HepG2 (cell line): ENCODE measurements at regions not wholly inside any gene's neighbourhood (a gene's known extent, or its start where the extent isn't known, plus 50 kb on each side); places are given as distances from the start of the nearest gene placed in this dataset.

ENCODE experiments used
- ATAC-seq: fragments of 200-7000 bp; cut with Tn5 transposase; 3 replicates; pipeline ENCODE4 v1.9.1; 2020; ENCODE audit warnings: mild to moderate bottlenecking, moderate library complexity
- BruUV-seq: library from RNA; stranded (reverse); fragments of 400-500 nt; replicated peaks from 2 replicates; lab custom pipeline; 2021; lab: Mats Ljungman, UMichigan
- CTCF ChIA-PET: fragments of 300-600 bp; formaldehyde crosslinking; extraction: SDS; loops from one replicate; lab custom pipeline; 2021; ENCODE audit warnings: low total read pairs, inconsistent platforms, low intra/inter-chr PET ratio; lab: Yijun Ruan, JAX
- POLR2A ChIA-PET: fragments of 350-600 bp; sonication (Branson Sonifier 250); formaldehyde crosslinking; loops from one replicate; lab custom pipeline; 2020; ENCODE audit warnings: antibody characterized with exemption, inconsistent platforms; lab: Yijun Ruan, JAX
- DNase-seq: peaks from one replicate; pipeline ENCODE4 v3.0.0-alpha.2; 2015; ENCODE audit warnings: low spot score
- FAIRE-seq: peaks from 3 replicates; lab custom pipeline; 2011; peaks lifted over from hg19 to GRCh38; lab: Jason Lieb, UNC
- H2AFZ ChIP-seq: one replicate; pipeline ENCODE4 v1.6.1; 2011; ENCODE audit warnings: low read length, inconsistent platforms
- H3K27ac ChIP-seq: fragments of 300-600 bp; 3 replicates; pipeline ENCODE4 v1.8.0; 2011; ENCODE audit warnings: mixed run types, mild to moderate bottlenecking, mixed read lengths, low read length, inconsistent platforms; ENCODE audit not compliant: insufficient read depth; ENCODE audit errors: extremely low read length
- H3K27me3 ChIP-seq, 2 experiments: fragments of 200-600 bp in 1 of 2; 2 replicates in 1 of 2; 3 replicates in 1 of 2; pipeline versions ENCODE4 v1.6.0 to v1.8.0; 2011; ENCODE audit warnings: low read length in 2 of 2, mild to moderate bottlenecking in 2 of 2, moderate library complexity in 2 of 2, inconsistent platforms in 1 of 2; ENCODE audit not compliant: insufficient read depth in 2 of 2, control insufficient read depth in 1 of 2
- H3K36me3 ChIP-seq, 2 experiments: fragments of 200-600 bp in 1 of 2; replicated peaks in 1 of 2; 2 replicates in 1 of 2; 3 replicates in 1 of 2; pipeline versions ENCODE4 v1.5.1 to v1.8.0; 2011; ENCODE audit warnings: low read length in 2 of 2, inconsistent platforms in 1 of 2; ENCODE audit not compliant: insufficient read depth in 2 of 2, control insufficient read depth in 1 of 2
- H3K4me1 ChIP-seq: 2 replicates; pipeline ENCODE4 v1.5.1; 2012; ENCODE audit warnings: low read length, inconsistent platforms; ENCODE audit not compliant: insufficient read depth
- H3K4me2 ChIP-seq: 2 replicates; pipeline ENCODE4 v1.6.0; 2011; ENCODE audit warnings: low read depth, low read length, inconsistent platforms
- H3K4me3 ChIP-seq, 3 experiments: fragments of 200-600 bp in 1 of 3; sonication (generic), shearing (Covaris generic) in 1 of 3; replicated peaks in 1 of 3; 2 replicates each; pipeline ENCODE4 v1.5.1; 2011 to 2016; ENCODE audit warnings: low read length in 3 of 3, inconsistent platforms in 2 of 3, low read depth in 2 of 3, mild to moderate bottlenecking in 2 of 3, control low read depth in 1 of 3, mixed read lengths in 1 of 3; ENCODE audit not compliant: insufficient read depth in 1 of 3
- H3K79me2 ChIP-seq: one replicate; pipeline ENCODE4 v1.6.1; 2011; ENCODE audit warnings: low read length, inconsistent platforms; ENCODE audit not compliant: insufficient read depth
- H3K9ac ChIP-seq: 2 replicates; pipeline ENCODE4 v1.6.0; 2011; ENCODE audit warnings: mild to moderate bottlenecking, low read depth, low read length, inconsistent platforms; ENCODE audit not compliant: insufficient read depth
- H3K9me3 ChIP-seq: 2 replicates; pipeline ENCODE4 v1.5.1; 2012; ENCODE audit warnings: mild to moderate bottlenecking, low read length
- H4K20me1 ChIP-seq: 2 replicates; pipeline ENCODE4 v1.6.0; 2011; ENCODE audit warnings: inconsistent platforms, mild to moderate bottlenecking, low read length, moderate library complexity; ENCODE audit not compliant: insufficient read depth
- FOXA1 ChIP-seq, 2 experiments: fragments of 450-650 bp in 1 of 2; sonication (generic) in 1 of 2; formaldehyde crosslinking in 1 of 2; IDR thresholded peaks; 2 replicates each; pipeline versions ENCODE4 v1.4.0 to v1.6.1; 2016 to 2020; ENCODE audit warnings: missing genetic modification reagents in 1 of 2
- KAT7 ChIP-seq: IDR thresholded peaks from 2 replicates; pipeline ENCODE4 v1.6.1; 2018; ENCODE audit warnings: borderline replicate concordance, missing compliant biosample characterization
- KDM5A ChIP-seq: fragments of 200-600 bp; sonication (generic); IDR thresholded peaks from 2 replicates; pipeline ENCODE4 v1.7.0; 2018; ENCODE audit warnings: antibody characterized with exemption, mild to moderate bottlenecking, low read length, borderline replicate concordance
- POLR2G ChIP-seq: fragments of 200-400 bp; formaldehyde crosslinking; IDR thresholded peaks from 2 replicates; pipeline ENCODE4 v1.6.1; 2018; ENCODE audit warnings: mild to moderate bottlenecking, low read depth, low read length, moderate library complexity
- TEAD2 ChIP-seq: sonication (generic); formaldehyde crosslinking; IDR thresholded peaks from 2 replicates; pipeline ENCODE4 v1.9.0; 2021; ENCODE audit warnings: missing genetic modification reagents
- ZBTB7B ChIP-seq: sonication (generic); formaldehyde crosslinking; IDR thresholded peaks from 2 replicates; pipeline ENCODE4 v1.4.0; 2020; ENCODE audit warnings: missing genetic modification reagents
- ZNF3 ChIP-seq: IDR thresholded peaks from 2 replicates; pipeline ENCODE4 v1.7.0; 2017; ENCODE audit warnings: inconsistent platforms
- ZNF33A ChIP-seq: sonication (generic); formaldehyde crosslinking; IDR thresholded peaks from 2 replicates; pipeline ENCODE4 v1.5.1; 2020; ENCODE audit warnings: missing genetic modification reagents, mild to moderate bottlenecking, moderate library complexity, borderline replicate concordance
- WGBS: methylation state at CpG from one replicate; pipeline ENCODE4 v1.1.6; 2017; ENCODE audit warnings: low lambda C conversion rate; 5-methylcytosine and 5-hydroxymethylcytosine counted together
- in situ Hi-C: cut with HindIII; loops from 2 replicates; pipeline ENCODE4 v1.10.0; 2017; ENCODE audit warnings: low pct_unique_long_range_greater_than_20kb; ENCODE audit not compliant: extremely low pct_ligation_motif_present
- intact Hi-C: fragments of 100-400 bp; cut with micrococcal nuclease; formaldehyde crosslinking; loops from one replicate; pipeline ENCODE4 v1.10.0; 2022; ENCODE audit not compliant: unreplicated experiment
- TF ChIP-seq, protein P1 (sequence below): sonication (generic); formaldehyde crosslinking; conservative IDR thresholded peaks from 2 replicates; pipeline ENCODE4 v1.8.0; 2022; ENCODE audit warnings: low read depth, missing genetic modification reagents
- TF ChIP-seq, protein P2 (sequence below): sonication (generic); formaldehyde crosslinking; IDR thresholded peaks from 2 replicates; pipeline ENCODE4 v1.4.0; 2020; ENCODE audit warnings: missing genetic modification reagents; ENCODE audit errors: not compliant biosample characterization
- TF ChIP-seq, protein P3 (sequence below): sonication (generic); formaldehyde crosslinking; IDR thresholded peaks from one replicate; pipeline ENCODE4 v1.5.1; 2020; ENCODE audit warnings: mild to moderate bottlenecking, missing genetic modification reagents; ENCODE audit errors: not compliant biosample characterization
- TF ChIP-seq, protein P4 (sequence below): sonication (generic); formaldehyde crosslinking; IDR thresholded peaks from 2 replicates; pipeline ENCODE4 v1.5.0; 2020; ENCODE audit warnings: mild to moderate bottlenecking, missing genetic modification reagents

DNA sequence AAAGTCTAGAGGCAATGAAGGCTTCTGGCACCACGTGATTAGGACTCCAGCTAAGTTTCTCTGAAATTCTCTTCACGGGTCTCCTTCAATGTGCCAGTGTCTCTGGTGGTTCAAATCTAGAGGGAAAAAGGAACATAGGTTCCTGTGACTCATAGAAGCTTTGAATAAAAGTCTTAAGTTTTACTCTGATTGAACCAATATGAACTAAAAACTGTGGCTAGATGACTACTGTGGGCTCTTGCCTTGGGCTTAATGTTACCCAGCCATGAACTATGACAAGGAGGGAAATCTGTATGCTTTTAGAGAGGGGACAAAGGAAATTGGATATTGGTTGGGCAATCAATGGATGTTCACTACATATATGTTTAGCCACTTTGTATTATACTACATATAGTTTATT is 49.9 kb upstream of the TEX13D start:
- FAIRE-seq, result no peak
- Histone ChIP-seq H4K20me1 (no peaks in the 10 kb centered on the region), H3K4me2 (no peak overlapping the region), H3K9ac (no peak overlapping the region), H3K27me3 (no peaks in the 10 kb centered on the region), H2AFZ (no peak overlapping the region), H3K79me2 (no peaks in the 10 kb centered on the region), H3K9me3 (no peaks in the 10 kb centered on the region), H3K36me3 (no peaks in the 10 kb centered on the region), H3K4me1 (no peaks in the 10 kb centered on the region), H3K4me3 (no peak overlapping the region), H3K27ac (no peak overlapping the region)
- CTCF ChIA-PET, result no interaction called here
- ATAC-seq, result no peak
- 3% methylated on average over 2 of the region's 2 CpGs for WGBS
- DNase-seq, result no peak
- no TSS peak for BruUV-seq
- POLR2A ChIA-PET, result no interaction called here
- intact Hi-C loops (no loop called here), in situ Hi-C loops (no loop called here)
- TF ChIP-seq, protein P1, sequence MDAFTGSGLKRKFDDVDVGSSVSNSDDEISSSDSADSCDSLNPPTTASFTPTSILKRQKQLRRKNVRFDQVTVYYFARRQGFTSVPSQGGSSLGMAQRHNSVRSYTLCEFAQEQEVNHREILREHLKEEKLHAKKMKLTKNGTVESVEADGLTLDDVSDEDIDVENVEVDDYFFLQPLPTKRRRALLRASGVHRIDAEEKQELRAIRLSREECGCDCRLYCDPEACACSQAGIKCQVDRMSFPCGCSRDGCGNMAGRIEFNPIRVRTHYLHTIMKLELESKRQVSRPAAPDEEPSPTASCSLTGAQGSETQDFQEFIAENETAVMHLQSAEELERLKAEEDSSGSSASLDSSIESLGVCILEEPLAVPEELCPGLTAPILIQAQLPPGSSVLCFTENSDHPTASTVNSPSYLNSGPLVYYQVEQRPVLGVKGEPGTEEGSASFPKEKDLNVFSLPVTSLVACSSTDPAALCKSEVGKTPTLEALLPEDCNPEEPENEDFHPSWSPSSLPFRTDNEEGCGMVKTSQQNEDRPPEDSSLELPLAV (CRISPR knock-in tag), result no peak
- TF ChIP-seq KAT7 (CRISPR knock-in tag) (no peak), KDM5A (no peak), TEAD2 (CRISPR knock-in tag) (no peak), ZBTB7B (no peak), ZNF3 (CRISPR knock-in tag) (no peak), POLR2G (no peak), FOXA1 (IDR thresholded peaks at IDR 0.05) (no peak), FOXA1 (CRISPR knock-in tag; IDR thresholded peaks at IDR 0.05) (no peak), ZNF33A (CRISPR knock-in tag) (no peak)
- TF ChIP-seq, protein P2, sequence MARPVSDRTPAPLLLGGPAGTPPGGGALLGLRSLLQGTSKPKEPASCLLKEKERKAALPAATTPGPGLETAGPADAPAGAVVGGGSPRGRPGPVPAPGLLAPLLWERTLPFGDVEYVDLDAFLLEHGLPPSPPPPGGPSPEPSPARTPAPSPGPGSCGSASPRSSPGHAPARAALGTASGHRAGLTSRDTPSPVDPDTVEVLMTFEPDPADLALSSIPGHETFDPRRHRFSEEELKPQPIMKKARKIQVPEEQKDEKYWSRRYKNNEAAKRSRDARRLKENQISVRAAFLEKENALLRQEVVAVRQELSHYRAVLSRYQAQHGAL (CRISPR knock-in tag), result no peak
- TF ChIP-seq, protein P3, sequence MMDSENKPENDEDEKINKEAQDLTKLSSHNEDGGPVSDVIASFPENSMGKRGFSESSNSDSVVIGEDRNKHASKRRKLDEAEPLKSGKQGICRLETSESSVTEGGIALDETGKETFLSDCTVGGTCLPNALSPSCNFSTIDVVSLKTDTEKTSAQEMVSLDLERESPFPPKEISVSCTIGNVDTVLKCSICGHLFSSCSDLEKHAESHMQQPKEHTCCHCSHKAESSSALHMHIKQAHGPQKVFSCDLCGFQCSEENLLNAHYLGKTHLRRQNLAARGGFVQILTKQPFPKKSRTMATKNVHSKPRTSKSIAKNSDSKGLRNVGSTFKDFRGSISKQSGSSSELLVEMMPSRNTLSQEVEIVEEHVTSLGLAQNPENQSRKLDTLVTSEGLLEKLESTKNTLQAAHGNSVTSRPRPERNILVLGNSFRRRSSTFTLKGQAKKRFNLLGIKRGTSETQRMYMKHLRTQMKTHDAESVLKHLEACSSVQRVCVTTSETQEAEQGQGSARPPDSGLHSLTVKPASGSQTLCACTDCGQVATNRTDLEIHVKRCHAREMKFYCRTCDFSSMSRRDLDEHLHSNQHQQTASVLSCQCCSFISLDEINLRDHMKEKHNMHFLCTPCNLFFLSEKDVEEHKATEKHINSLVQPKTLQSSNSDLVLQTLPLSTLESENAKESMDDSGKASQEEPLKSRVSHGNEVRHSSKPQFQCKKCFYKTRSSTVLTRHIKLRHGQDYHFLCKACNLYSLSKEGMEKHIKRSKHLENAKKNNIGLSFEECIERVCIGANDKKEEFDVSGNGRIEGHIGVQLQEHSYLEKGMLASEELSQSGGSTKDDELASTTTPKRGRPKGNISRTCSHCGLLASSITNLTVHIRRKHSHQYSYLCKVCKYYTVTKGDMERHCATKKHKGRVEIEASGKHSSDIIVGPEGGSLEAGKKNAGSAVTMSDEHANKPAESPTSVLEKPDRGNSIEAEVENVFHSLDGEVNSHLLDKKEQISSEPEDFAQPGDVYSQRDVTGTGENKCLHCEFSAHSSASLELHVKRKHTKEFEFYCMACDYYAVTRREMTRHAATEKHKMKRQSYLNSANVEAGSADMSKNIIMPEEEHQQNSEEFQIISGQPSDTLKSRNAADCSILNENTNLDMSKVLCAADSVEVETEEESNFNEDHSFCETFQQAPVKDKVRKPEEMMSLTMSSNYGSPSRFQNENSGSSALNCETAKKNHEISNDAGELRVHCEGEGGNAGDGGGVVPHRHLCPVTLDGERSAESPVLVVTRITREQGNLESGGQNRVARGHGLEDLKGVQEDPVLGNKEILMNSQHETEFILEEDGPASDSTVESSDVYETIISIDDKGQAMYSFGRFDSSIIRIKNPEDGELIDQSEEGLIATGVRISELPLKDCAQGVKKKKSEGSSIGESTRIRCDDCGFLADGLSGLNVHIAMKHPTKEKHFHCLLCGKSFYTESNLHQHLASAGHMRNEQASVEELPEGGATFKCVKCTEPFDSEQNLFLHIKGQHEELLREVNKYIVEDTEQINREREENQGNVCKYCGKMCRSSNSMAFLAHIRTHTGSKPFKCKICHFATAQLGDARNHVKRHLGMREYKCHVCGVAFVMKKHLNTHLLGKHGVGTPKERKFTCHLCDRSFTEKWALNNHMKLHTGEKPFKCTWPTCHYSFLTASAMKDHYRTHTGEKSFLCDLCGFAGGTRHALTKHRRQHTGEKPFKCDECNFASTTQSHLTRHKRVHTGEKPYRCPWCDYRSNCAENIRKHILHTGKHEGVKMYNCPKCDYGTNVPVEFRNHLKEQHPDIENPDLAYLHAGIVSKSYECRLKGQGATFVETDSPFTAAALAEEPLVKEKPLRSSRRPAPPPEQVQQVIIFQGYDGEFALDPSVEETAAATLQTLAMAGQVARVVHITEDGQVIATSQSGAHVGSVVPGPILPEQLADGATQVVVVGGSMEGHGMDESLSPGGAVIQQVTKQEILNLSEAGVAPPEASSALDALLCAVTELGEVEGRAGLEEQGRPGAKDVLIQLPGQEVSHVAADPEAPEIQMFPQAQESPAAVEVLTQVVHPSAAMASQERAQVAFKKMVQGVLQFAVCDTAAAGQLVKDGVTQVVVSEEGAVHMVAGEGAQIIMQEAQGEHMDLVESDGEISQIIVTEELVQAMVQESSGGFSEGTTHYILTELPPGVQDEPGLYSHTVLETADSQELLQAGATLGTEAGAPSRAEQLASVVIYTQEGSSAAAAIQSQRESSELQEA (CRISPR knock-in tag), result no peak
- TF ChIP-seq, protein P4, sequence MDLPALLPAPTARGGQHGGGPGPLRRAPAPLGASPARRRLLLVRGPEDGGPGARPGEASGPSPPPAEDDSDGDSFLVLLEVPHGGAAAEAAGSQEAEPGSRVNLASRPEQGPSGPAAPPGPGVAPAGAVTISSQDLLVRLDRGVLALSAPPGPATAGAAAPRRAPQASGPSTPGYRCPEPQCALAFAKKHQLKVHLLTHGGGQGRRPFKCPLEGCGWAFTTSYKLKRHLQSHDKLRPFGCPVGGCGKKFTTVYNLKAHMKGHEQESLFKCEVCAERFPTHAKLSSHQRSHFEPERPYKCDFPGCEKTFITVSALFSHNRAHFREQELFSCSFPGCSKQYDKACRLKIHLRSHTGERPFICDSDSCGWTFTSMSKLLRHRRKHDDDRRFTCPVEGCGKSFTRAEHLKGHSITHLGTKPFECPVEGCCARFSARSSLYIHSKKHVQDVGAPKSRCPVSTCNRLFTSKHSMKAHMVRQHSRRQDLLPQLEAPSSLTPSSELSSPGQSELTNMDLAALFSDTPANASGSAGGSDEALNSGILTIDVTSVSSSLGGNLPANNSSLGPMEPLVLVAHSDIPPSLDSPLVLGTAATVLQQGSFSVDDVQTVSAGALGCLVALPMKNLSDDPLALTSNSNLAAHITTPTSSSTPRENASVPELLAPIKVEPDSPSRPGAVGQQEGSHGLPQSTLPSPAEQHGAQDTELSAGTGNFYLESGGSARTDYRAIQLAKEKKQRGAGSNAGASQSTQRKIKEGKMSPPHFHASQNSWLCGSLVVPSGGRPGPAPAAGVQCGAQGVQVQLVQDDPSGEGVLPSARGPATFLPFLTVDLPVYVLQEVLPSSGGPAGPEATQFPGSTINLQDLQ, result no peak
